GM12874 (cell line): ENCODE measurements at regions not wholly inside any gene's neighbourhood (a gene's known extent, or its start where the extent isn't known, plus 50 kb on each side); places are given as distances from the start of the nearest gene placed in this dataset.

Source experiments
- TF ChIP-seq, protein P1 (sequence below): IDR thresholded peaks from 2 replicates; pipeline ENCODE4 v1.5.1; 2011; ENCODE audit warnings: low read depth, mild to moderate bottlenecking, control low read depth, low read length, moderate library complexity; ENCODE audit not compliant: insufficient read depth

DNA sequence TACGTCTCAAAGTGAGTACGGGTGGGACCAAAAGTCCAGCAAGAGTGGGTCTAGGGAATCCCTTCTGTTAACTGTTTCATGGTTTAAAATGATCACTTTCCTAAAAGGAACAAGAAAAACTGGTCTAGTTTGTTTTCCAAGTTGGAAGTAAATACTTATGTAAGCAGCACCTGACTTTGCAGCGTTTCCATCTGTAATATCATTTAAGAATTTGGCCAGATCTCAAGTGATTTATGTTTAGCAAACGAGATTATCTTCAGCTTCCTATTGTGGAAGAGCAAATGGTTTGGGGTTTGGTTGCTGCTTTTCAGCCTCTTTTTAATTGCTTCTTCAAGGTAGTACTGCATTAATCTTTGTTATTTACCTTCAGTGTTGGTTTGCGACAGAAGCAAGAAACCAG, 50.4 kb downstream of the FHIP1A start:
- TF ChIP-seq, protein P1, sequence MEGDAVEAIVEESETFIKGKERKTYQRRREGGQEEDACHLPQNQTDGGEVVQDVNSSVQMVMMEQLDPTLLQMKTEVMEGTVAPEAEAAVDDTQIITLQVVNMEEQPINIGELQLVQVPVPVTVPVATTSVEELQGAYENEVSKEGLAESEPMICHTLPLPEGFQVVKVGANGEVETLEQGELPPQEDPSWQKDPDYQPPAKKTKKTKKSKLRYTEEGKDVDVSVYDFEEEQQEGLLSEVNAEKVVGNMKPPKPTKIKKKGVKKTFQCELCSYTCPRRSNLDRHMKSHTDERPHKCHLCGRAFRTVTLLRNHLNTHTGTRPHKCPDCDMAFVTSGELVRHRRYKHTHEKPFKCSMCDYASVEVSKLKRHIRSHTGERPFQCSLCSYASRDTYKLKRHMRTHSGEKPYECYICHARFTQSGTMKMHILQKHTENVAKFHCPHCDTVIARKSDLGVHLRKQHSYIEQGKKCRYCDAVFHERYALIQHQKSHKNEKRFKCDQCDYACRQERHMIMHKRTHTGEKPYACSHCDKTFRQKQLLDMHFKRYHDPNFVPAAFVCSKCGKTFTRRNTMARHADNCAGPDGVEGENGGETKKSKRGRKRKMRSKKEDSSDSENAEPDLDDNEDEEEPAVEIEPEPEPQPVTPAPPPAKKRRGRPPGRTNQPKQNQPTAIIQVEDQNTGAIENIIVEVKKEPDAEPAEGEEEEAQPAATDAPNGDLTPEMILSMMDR = no peak

DNA sequence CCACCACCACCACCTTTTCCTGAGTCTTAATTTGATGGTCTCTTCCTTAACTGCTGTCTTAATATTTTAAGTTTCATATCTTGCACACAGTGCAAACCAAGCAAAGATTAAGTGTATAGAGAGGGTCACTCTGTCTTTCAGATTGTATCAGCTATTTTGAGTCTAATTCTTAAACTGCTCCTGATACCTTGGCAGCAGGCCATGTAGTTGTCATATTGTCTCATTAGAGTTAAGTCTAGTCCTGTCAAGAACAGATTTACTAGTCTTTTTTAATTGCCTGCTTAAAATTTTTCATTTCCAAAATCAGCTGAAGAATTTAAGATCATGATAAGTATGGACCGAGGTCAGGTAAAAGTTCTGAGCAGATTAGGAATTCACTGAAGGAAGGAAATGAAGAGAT, 51.5 kb downstream of the FHIP1A start:
- TF ChIP-seq, protein P1 = no peak

DNA sequence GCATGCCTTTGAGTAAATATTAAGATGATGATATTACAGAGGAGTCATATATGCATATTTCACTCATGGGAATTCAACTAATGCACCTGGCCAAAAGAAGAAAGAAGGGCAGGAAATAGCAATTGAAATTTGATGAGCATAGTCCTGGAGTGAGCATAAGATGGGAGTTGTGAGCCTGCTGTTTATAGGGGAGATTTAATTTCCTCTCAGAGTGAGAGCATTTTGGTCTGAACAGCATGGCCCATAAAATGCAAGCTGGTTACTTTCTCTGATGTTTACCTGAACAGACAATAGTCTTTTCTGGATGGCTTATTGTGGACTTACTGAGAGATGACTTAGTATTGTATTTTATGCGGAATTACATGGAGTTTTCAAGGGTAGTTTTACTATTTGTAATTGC, 53.6 kb downstream of the FHIP1A start:
- TF ChIP-seq, protein P1 = no peak

DNA sequence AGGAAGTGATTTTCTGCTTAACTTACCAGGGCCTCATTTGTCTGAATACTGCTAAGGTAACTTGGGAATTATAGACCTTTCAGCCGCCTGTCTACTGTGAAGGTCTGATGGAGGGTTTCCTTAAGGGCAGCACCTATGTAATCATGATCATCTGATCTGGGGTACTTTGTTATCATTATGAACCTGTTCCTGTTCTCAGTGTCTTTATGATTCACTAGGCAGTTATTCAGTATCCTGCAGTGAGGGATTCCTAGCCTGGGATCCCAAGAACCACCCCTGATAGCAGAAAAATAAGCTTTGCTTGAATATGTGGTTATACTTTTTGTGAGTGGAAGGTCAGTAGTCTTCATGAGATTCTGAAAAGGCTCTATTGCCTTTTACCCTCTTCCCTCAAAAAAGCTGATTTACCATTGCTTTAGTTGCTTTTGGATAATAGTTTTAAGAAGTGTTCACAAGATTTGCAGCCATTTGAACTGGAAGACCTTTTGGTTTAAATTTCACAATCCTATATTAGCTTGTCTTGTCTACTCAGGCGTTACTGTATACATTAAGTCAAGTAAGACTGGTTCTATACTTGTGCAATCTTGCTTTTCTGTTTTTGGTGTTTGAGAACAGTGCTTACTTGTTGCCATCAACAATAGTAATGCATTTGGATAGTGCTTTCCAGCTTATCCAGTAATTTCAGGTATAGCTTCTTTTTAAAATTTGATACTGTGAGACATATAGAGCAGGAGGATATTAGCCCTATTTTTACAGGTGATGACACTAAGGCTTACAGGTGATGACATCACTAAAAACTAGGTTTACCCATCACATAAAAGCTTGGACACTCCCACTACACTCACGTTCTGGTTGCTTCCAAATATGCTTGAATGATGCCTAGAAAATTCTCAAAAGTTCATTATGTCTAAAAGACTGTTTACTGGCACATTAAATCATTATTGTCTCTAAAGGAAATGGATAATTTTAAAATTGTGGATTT, 60.0 kb downstream of the FHIP1A start:
- TF ChIP-seq, protein P1 = no peak

DNA sequence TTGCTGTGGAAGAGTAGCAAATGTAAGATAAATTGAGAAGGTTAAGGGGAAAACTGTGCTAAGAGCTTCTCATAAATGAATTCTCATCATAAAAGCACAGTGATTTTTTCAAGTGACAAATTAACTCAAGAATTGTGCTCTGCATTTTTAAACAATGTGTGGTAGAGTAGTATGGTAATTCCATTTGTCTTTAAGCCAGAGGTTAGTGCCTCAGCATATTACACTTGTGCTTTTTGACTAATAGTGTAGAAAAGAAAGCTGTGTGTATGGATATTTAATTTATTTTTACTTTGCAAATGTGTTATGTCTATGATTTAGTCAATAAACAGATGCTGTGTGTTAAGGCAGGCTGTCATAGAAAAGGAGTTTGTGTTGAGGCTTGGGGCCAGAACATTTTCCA, 61.0 kb downstream of the FHIP1A start:
- TF ChIP-seq, protein P1 = no peak

DNA sequence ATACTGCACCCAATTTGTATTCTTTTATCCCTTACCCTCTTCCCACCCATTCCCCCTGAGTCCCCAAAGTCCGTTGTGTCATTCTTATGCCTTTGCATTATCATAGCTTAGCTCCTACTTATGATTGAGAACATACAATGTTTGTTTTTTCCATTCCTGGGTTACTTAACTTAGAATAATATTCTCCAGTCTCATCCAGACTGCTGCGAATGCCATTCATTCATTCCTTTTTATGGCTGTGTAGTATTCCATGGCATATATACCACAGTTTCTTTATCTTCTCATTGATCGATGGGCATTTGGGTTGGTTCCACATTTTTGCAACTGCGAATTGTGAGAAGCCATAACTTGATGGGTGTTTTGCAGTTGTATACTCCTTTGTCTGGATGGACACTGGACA, 62.8 kb downstream of the FHIP1A start:
- TF ChIP-seq, protein P1 = no peak

DNA sequence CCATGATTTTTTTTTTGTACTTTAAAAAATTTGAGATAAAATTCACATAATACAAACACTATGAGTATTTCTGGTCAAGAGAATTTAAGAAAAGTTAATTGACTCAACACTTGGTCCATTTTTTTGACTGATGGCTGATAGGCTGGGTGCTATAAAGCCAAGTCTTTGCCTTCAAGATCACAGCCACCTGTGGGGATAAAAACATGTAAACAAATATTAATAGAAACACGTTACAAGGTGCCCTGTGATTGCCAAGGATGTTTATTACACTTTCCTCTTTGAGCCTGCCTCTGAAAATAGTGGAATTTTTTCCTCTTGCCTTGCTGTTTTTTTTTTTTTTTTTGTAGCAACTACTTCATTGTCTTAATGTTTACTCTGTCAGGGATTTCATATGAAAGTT, 63.3 kb downstream of the FHIP1A start:
- TF ChIP-seq, protein P1 = no peak
